C4-2B (cell line): ENCODE measurements at regions not wholly inside any gene's neighbourhood (a gene's known extent, or its start where the extent isn't known, plus 50 kb on each side); places are given as distances from the start of the nearest gene placed in this dataset.
"Not testable (repeated sequence)": the region's sequence is repeated elsewhere in the genome, so short reads cannot be mapped to it uniquely, and the experiment has no call there.

Experiments used
- ZFX ChIP-seq: fragments of 450-650 bp; IDR thresholded peaks from 2 replicates; pipeline ENCODE4 v1.6.1; 2017
- TF ChIP-seq, protein P1 (sequence below): fragments of 450-650 bp; conservative IDR thresholded peaks from 2 replicates; pipeline ENCODE4 v1.5.1; 2017; ENCODE audit warnings: mild to moderate bottlenecking

GRCh38 chr11:71152312-71153004 lies 99.9 kb downstream of the SHANK2 start:
- TF ChIP-seq, protein P1, sequence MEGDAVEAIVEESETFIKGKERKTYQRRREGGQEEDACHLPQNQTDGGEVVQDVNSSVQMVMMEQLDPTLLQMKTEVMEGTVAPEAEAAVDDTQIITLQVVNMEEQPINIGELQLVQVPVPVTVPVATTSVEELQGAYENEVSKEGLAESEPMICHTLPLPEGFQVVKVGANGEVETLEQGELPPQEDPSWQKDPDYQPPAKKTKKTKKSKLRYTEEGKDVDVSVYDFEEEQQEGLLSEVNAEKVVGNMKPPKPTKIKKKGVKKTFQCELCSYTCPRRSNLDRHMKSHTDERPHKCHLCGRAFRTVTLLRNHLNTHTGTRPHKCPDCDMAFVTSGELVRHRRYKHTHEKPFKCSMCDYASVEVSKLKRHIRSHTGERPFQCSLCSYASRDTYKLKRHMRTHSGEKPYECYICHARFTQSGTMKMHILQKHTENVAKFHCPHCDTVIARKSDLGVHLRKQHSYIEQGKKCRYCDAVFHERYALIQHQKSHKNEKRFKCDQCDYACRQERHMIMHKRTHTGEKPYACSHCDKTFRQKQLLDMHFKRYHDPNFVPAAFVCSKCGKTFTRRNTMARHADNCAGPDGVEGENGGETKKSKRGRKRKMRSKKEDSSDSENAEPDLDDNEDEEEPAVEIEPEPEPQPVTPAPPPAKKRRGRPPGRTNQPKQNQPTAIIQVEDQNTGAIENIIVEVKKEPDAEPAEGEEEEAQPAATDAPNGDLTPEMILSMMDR: not testable (repeated sequence)
- TF ChIP-seq ZFX: not testable (repeated sequence)
